Ascending aorta (tissue), 2 donors: ENCODE measurements at regions not wholly inside any gene's neighbourhood (a gene's known extent, or its start where the extent isn't known, plus 50 kb on each side); places are given as distances from the start of the nearest gene placed in this dataset.
A peak's percentile ranks its signal among the peaks of the same experiment; 100 is the strongest.

Experiments
- DNase-seq, 2 donors: peaks; one replicate each; pipeline ENCODE4 v3.0.0-alpha.2; 2019; ENCODE audit warnings: low spot score in 2 of 2
- H3K27ac ChIP-seq, 2 donors: fragments of 200-600 bp; sonication (generic); one replicate each; pipeline ENCODE4 v1.5.1; 2016 to 2017; ENCODE audit warnings: mild to moderate bottlenecking in 1 of 2
- H3K27me3 ChIP-seq: fragments of 200-600 bp; sonication (generic); one replicate; pipeline ENCODE4 v1.5.1; 2017
- H3K36me3 ChIP-seq, 2 donors: fragments of 200-600 bp; sonication (generic); one replicate each; pipeline ENCODE4 v1.5.1; 2016
- H3K4me1 ChIP-seq, 2 donors: fragments of 200-600 bp; sonication (generic); one replicate each; pipeline ENCODE4 v1.5.1; 2016 to 2017; ENCODE audit warnings: mild to moderate bottlenecking in 1 of 2
- H3K4me3 ChIP-seq, 2 donors: fragments of 200-600 bp; sonication (generic); one replicate each; pipeline ENCODE4 v1.5.1; 2016 to 2017; ENCODE audit warnings: mild to moderate bottlenecking in 1 of 2
- H3K9me3 ChIP-seq, 2 donors: fragments of 200-600 bp; sonication (generic); one replicate each; pipeline ENCODE4 v1.5.1; 2016
- CTCF ChIP-seq, 3 experiments: fragments of 200-600 bp in 2 of 3; fragments of 450-650 bp in 1 of 3; sonication (generic) in 2 of 3; IDR thresholded peaks; one replicate each; pipeline ENCODE4 v1.5.1; 2016 to 2019; ENCODE audit warnings: antibody characterized with exemption in 3 of 3, mild to moderate bottlenecking in 1 of 3, moderate library complexity in 1 of 3
- intact Hi-C: fragments of 100-400 bp; cut with DNase I; formaldehyde crosslinking; loops from one replicate; pipeline ENCODE4 v1.15.1; 2023

GRCh38 chr3:44021651-44022594 is 219.8 kb upstream of the TOPAZ1 start:
- no peaks in the 10 kb centered on the region for H3K9me3 ChIP-seq
- H3K36me3 ChIP-seq, result no peaks in the 10 kb centered on the region
- H3K4me3 ChIP-seq, result peak overlapping the region; percentile 35 to 43
- intact Hi-C loops, result no loop called here
- H3K4me1 ChIP-seq, result peaks cover 4 to 6% of the 10 kb centered on the region in 2 donors
- H3K27me3 ChIP-seq, result no peaks in the 10 kb centered on the region
- no peak for TF ChIP-seq CTCF (IDR thresholded peaks at IDR 0.05)
- no peak overlapping the region for H3K27ac ChIP-seq
- no peak for DNase-seq

GRCh38 chr3:44023961-44024593 is 217.6 kb upstream of the TOPAZ1 start:
- Histone ChIP-seq H3K4me1 (peaks cover 4 to 6% of the 10 kb centered on the region in 2 donors), H3K9me3 (no peaks in the 10 kb centered on the region), H3K36me3 (no peaks in the 10 kb centered on the region), H3K27me3 (no peaks in the 10 kb centered on the region), H3K27ac (no peak overlapping the region), H3K4me3 (no peak overlapping the region)
- DNase-seq, result no peak
- no peak for TF ChIP-seq CTCF (IDR thresholded peaks at IDR 0.05)
- intact Hi-C loops, result no loop called here

- intact Hi-C loops, result no loop called here
- Histone ChIP-seq H3K27ac (no peak overlapping the region), H3K27me3 (no peaks in the 10 kb centered on the region), H3K4me3 (no peak overlapping the region), H3K36me3 (no peaks in the 10 kb centered on the region), H3K4me1 (peaks cover 4 to 6% of the 10 kb centered on the region in 2 donors), H3K9me3 (no peaks in the 10 kb centered on the region)
- TF ChIP-seq CTCF (IDR thresholded peaks at IDR 0.05), result no peak
- DNase-seq, result no peak
These were observed 215.3 kb upstream of the TOPAZ1 start for GRCh38 chr3:44026220-44026865.

- Histone ChIP-seq H3K4me1 (no peaks in the 10 kb centered on the region), H3K4me3 (no peak overlapping the region), H3K9me3 (no peaks in the 10 kb centered on the region), H3K36me3 (no peaks in the 10 kb centered on the region), H3K27me3 (no peaks in the 10 kb centered on the region), H3K27ac (no peak overlapping the region)
- no peak for TF ChIP-seq CTCF (IDR thresholded peaks at IDR 0.05)
- intact Hi-C loops, result no loop called here
- no peak for DNase-seq
These were observed 212.6 kb upstream of the TOPAZ1 start for GRCh38 chr3:44029100-44029499.

- no peak overlapping the region for H3K27ac ChIP-seq
- H3K36me3 ChIP-seq, result no peaks in the 10 kb centered on the region
- no peaks in the 10 kb centered on the region for H3K4me1 ChIP-seq
- TF ChIP-seq CTCF (IDR thresholded peaks at IDR 0.05), result no peak
- intact Hi-C loops, result no loop called here
- no peaks in the 10 kb centered on the region for H3K27me3 ChIP-seq
- no peaks in the 10 kb centered on the region for H3K9me3 ChIP-seq
- DNase-seq, result no peak
- no peak overlapping the region for H3K4me3 ChIP-seq
These were observed 211.4 kb upstream of the TOPAZ1 start for GRCh38 chr3:44030285-44030684.
